ENCODE measurements at regions not wholly inside any gene's neighbourhood (a gene's known extent, or its start where the extent isn't known, plus 50 kb on each side); places are given as distances from the start of the nearest gene placed in this dataset.
"Not testable (repeated sequence)": the region's sequence is repeated elsewhere in the genome, so short reads cannot be mapped to it uniquely, and the experiment has no call there.

DNA sequence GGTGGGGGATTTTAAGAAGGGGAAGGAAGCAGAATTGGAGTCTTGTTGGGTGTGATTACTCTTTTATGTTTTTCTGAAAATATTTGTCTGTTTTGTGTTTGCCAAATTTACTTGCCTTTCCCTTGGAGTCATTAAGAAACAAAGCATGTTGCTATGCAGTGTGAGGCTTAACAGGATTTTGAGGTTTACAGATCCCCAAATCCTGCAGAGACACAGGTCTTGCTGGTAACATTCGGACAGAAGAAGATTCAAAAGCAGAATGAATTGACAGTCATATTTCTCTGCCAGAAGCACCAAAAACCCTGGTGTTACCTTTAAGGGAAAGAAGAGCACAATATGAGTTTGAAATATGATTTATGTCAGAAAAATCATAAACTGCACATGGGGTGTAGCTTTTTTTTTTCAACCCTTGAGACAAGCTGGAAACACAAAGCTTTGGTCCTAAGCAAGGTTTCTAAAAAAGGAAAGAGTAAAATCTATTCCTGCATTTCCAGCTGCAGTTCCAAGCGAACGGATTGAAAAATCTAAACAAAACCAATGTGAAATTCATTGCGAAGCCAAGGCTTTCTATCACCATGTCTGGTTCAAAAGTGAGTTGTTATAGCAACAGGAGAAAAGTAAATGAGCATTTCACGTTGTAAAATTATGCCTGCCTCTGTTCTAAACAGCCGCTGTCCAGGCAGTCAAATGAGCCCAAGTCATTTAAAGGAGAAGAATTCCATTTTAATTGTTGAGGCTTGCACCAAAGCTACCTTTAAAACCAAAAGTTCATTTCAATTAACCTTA is 358.9 kb upstream of the SASH1 start:
- Histone ChIP-seq H2AFZ (ENCODE audit: low read depth, low read length) (no peak overlapping the region), H3K36me3 (ENCODE audit: insufficient read depth, low read length) (no peaks in the 10 kb centered on the region), H3K9me3 (ENCODE audit: low read length) (no peaks in the 10 kb centered on the region), H3K4me1 (ENCODE audit: insufficient read depth, low read length) (peaks cover 20% of the 10 kb centered on the region), H3K4me3 (ENCODE audit: low read length) (no peak overlapping the region), H3K27me3 (ENCODE audit: insufficient read depth, low read length) (no peaks in the 10 kb centered on the region)

DNA sequence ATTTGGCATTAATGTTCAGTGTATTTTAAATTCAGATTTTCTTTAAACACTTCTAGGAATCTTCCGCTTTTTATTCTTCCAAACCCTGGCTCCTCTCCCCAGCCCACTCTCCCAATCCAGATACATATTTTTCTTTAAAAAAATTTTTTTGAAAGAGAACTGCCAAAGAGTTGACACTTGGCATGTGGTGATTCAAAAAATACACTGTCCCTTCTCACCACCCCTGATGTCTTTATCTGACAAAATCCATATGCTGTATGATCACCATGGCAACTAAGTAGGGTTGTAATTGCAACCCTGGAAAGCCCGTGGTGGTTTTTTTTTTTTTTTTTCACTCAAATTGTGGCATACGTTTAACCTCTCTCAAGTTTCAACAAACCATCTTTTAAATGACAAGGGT is 355.8 kb upstream of the SASH1 start:
- H3K36me3 ChIP-seq (ENCODE audit: insufficient read depth, low read length): no peaks in the 10 kb centered on the region
- peaks cover under 1% of the 10 kb centered on the region for H3K9me3 ChIP-seq (ENCODE audit: low read length)
- H3K4me1 ChIP-seq (ENCODE audit: insufficient read depth, low read length): peaks cover 20% of the 10 kb centered on the region
- H2AFZ ChIP-seq (ENCODE audit: low read depth, low read length): no peak overlapping the region
- H3K27me3 ChIP-seq (ENCODE audit: insufficient read depth, low read length): no peaks in the 10 kb centered on the region
- H3K4me3 ChIP-seq (ENCODE audit: low read length): no peak overlapping the region

DNA sequence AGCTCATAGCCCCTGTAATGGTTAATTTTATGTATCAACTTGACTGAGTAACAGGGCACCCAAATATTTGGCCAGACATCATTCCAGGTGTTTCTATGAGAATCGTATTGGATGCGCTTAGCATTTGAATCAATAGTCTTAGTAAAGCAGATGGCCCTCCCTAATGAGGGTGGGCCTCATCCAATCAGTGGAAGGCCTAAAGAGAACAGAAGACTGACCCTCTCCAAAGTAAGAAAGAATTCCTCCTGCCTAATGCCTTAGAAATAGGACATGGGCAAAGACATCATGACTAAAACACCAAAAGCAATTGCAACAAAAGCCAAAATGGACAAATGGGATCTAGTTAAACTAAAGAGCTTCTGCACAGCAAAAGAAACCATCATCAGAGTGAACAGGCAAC is 352.5 kb upstream of the SASH1 start:
- Histone ChIP-seq H3K9me3 (ENCODE audit: low read length) (peaks cover 2% of the 10 kb centered on the region), H3K27me3 (ENCODE audit: insufficient read depth, low read length) (no peaks in the 10 kb centered on the region), H3K4me1 (ENCODE audit: insufficient read depth, low read length) (peaks cover 6% of the 10 kb centered on the region), H2AFZ (ENCODE audit: low read depth, low read length) (no peak overlapping the region), H3K4me3 (ENCODE audit: low read length) (no peak overlapping the region), H3K36me3 (ENCODE audit: insufficient read depth, low read length) (no peaks in the 10 kb centered on the region)

DNA sequence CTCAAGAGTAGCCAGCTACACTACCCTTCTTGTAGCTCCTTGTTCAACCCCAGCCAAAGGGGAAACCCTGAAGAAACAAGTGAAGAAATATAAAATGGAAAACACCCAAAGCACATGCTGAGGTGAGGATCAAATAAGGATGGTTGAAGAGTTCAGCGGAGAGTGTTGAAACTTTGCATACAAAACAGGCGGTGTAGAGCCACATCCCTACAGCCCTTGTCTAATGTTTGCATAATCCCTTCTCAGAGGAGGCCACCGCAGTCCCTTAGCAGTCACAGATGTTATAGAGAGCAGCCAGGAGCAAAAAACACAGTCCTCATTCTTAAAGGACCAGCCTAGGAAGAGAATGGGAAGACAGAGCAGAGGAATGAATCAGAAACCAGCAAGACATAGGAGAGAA is 350.7 kb upstream of the SASH1 start:
- H3K4me1 ChIP-seq (ENCODE audit: insufficient read depth, low read length): peaks cover 2% of the 10 kb centered on the region
- no peaks in the 10 kb centered on the region for H3K36me3 ChIP-seq (ENCODE audit: insufficient read depth, low read length)
- no peaks in the 10 kb centered on the region for H3K27me3 ChIP-seq (ENCODE audit: insufficient read depth, low read length)
- H2AFZ ChIP-seq (ENCODE audit: low read depth, low read length): no peak overlapping the region
- peaks cover 2% of the 10 kb centered on the region for H3K9me3 ChIP-seq (ENCODE audit: low read length)
- H3K4me3 ChIP-seq (ENCODE audit: low read length): no peak overlapping the region

DNA sequence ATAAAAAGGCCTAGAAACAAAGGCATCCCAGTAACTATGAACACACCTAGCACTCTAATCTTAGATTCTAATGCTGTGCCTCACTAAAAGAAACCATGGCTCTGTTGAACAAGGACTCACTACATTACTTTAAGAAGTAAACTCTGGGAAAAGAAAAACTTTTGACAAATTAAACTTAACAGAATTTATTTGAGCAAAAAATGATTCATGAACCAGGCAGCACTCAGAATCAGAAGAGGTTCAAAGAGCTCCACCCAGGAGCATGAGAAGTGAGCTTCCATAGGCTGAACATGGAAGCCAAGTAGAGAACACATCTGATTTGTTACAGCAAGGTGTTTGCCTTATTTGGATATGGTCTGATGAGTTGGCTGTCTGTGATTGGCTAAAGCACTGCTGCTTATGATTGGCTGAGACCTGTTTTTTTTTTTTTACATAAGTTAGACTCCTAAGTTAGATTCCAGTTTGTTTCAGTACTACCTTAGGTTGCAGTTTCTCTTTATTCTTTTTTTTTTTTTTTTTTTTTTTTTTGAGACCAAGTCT is 343.6 kb upstream of the SASH1 start:
- H3K27me3 ChIP-seq (ENCODE audit: insufficient read depth, low read length): no peaks in the 10 kb centered on the region
- H3K4me3 ChIP-seq (ENCODE audit: low read length): no peak overlapping the region
- H3K9me3 ChIP-seq (ENCODE audit: low read length): no peaks in the 10 kb centered on the region
- no peak overlapping the region for H2AFZ ChIP-seq (ENCODE audit: low read depth, low read length)
- H3K36me3 ChIP-seq (ENCODE audit: insufficient read depth, low read length): no peaks in the 10 kb centered on the region
- H3K4me1 ChIP-seq (ENCODE audit: insufficient read depth, low read length): no peaks in the 10 kb centered on the region

DNA sequence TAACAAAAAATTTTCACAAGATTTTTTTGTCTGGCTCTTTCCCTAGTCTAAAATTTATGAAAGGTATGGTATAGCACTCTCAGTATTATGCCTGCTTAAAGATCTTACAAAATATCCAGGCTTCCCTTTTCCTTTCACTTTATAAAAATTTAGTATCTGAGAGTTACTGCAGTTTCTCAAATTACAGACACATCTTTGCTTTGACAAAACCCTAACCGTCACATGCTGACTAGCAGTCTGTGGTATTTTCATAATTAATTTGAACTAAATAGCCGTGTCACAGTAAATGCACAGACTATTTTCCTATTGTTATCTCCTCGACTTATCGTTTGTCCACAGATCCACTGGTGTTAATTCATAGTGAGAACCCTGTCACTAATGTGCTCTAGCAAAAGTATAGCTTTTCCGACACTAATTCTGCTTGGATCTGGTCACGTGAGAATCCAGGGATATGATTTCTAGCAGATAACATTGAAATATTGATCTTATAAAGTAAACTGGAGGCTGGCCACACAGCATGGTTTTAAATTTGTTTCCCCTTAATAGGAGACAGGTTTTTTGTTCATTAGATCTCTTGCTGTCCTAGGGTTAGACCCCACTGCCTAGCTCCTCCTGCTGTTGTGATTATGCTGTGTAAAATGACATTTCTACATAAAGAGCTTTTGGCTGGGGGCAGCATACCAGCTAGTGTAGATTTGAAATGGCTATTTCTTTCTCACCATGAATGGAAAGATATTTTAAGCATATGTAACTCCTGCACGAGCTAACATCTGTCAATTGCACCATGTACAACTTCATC is 340.6 kb upstream of the SASH1 start:
- H3K27me3 ChIP-seq (ENCODE audit: insufficient read depth, low read length): no peaks in the 10 kb centered on the region
- no peaks in the 10 kb centered on the region for H3K4me1 ChIP-seq (ENCODE audit: insufficient read depth, low read length)
- no peaks in the 10 kb centered on the region for H3K9me3 ChIP-seq (ENCODE audit: low read length)
- no peak overlapping the region for H2AFZ ChIP-seq (ENCODE audit: low read depth, low read length)
- no peaks in the 10 kb centered on the region for H3K36me3 ChIP-seq (ENCODE audit: insufficient read depth, low read length)
- H3K4me3 ChIP-seq (ENCODE audit: low read length): no peak overlapping the region

DNA sequence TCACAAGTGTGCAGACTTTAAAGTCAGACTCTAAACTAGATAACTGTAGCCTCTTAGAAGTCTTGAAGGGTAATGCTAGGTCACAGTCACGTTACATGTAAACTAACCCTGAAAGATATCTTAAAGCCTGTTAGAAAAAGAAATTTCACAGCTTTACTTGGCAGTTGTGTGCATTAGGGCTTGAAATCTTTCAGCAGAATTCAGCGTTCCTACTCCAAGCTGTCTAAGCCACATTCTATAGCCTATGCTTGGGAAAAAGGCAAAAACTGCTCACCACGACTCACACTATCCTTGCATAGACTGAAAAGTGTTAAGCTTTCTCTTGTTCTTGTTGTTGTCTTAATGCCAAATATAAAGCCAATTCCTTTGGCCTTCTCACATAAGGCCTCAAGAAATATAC is 338.0 kb upstream of the SASH1 start:
- H3K36me3 ChIP-seq (ENCODE audit: insufficient read depth, low read length): no peaks in the 10 kb centered on the region
- no peaks in the 10 kb centered on the region for H3K9me3 ChIP-seq (ENCODE audit: low read length)
- H3K4me1 ChIP-seq (ENCODE audit: insufficient read depth, low read length): no peaks in the 10 kb centered on the region
- no peak overlapping the region for H3K4me3 ChIP-seq (ENCODE audit: low read length)
- no peaks in the 10 kb centered on the region for H3K27me3 ChIP-seq (ENCODE audit: insufficient read depth, low read length)
- H2AFZ ChIP-seq (ENCODE audit: low read depth, low read length): no peak overlapping the region

DNA sequence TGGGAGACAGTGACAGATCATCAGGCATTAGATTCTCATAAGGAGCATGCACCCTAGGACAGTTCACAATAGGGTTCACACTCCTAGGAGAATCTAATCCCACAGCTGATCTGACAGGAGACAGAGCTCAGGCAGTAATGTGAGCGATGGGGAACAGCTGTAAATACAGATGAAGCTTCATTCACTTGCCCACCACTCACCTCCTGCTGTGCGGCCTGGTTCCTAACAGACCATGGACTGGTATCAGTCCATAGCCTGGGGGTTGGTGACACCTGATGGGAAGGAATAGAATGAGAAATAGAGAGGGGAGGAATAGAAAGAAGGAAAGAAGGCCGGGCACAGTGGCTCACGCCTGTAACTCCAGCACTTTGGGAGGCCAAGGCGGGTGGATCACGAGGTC is 336.8 kb upstream of the SASH1 start:
- H3K36me3 ChIP-seq (ENCODE audit: insufficient read depth, low read length): no peaks in the 10 kb centered on the region
- H3K4me3 ChIP-seq (ENCODE audit: low read length): no peak overlapping the region
- no peak overlapping the region for H2AFZ ChIP-seq (ENCODE audit: low read depth, low read length)
- H3K9me3 ChIP-seq (ENCODE audit: low read length): no peaks in the 10 kb centered on the region
- no peaks in the 10 kb centered on the region for H3K4me1 ChIP-seq (ENCODE audit: insufficient read depth, low read length)
- H3K27me3 ChIP-seq (ENCODE audit: insufficient read depth, low read length): no peaks in the 10 kb centered on the region

DNA sequence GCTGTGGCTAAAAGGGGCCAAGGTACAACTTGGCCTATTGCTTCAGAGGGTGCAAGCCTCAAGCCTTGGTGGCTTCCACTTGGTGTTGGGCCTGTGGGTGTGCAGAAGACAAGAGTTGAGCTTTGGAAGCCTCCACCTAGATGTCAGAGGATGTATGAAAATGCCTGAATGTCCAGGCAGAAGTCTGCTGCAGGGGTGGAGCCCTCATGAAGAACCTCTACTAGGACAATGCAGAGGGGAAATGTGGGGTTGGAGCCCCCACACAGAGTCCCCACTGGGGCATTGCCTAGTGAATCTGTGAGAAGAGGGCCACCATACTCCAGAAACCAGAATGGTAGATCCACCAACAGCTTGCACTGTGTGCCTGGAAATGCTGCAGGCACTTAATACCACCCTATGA is 332.1 kb upstream of the SASH1 start:
- H3K9me3 ChIP-seq (ENCODE audit: low read length); H3K4me1 ChIP-seq (ENCODE audit: insufficient read depth, low read length); H2AFZ ChIP-seq (ENCODE audit: low read depth, low read length); H3K27me3 ChIP-seq (ENCODE audit: insufficient read depth, low read length); H3K4me3 ChIP-seq (ENCODE audit: low read length); H3K36me3 ChIP-seq (ENCODE audit: insufficient read depth, low read length): not testable (repeated sequence)

DNA sequence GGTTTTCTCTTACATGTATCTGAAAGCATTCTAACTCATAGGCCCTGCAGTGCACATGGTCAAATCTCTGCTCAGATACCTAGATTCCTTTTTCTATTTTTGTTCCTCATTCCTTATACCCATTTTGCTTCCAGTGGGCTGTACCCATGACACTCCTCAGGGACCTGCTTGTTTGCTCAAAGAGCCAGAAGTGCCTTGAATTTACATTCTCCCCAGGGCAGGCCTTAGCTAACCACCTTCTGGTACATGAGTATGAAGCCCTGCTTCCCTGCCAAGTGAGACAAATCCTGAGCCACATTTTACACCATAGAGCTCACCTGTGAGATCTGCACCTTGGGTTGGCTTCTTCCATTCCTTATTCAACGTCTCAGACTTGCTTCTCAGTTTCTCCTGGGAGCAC is 326.6 kb upstream of the SASH1 start:
- H3K4me3 ChIP-seq (ENCODE audit: low read length): no peak overlapping the region
- peaks cover 7% of the 10 kb centered on the region for H3K4me1 ChIP-seq (ENCODE audit: insufficient read depth, low read length)
- no peaks in the 10 kb centered on the region for H3K27me3 ChIP-seq (ENCODE audit: insufficient read depth, low read length)
- no peaks in the 10 kb centered on the region for H3K36me3 ChIP-seq (ENCODE audit: insufficient read depth, low read length)
- H3K9me3 ChIP-seq (ENCODE audit: low read length): no peaks in the 10 kb centered on the region
- no peak overlapping the region for H2AFZ ChIP-seq (ENCODE audit: low read depth, low read length)

DNA sequence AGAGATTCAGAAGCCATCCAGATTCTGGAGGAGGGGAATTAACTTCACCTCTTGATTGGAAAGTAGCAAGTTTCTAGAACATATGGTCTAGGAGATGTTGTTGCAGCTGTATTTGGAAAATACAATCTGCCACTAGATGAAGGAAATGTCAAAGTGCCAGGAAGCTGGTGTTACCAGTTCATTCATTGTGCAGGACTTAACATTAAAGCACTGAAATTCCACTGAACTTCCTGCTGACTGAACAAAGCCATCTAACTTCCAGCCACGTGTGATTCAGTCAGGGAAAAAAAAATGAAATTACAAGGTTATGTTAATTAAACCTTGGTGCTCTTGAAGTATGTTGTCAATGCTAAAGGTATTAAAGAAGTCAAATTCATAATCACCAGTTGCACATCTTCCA is 321.5 kb upstream of the SASH1 start:
- Histone ChIP-seq H3K4me3 (ENCODE audit: low read length) (no peak overlapping the region), H3K4me1 (ENCODE audit: insufficient read depth, low read length) (peaks cover 11% of the 10 kb centered on the region), H2AFZ (ENCODE audit: low read depth, low read length) (no peak overlapping the region), H3K36me3 (ENCODE audit: insufficient read depth, low read length) (no peaks in the 10 kb centered on the region), H3K27me3 (ENCODE audit: insufficient read depth, low read length) (no peaks in the 10 kb centered on the region), H3K9me3 (ENCODE audit: low read length) (no peaks in the 10 kb centered on the region)

DNA sequence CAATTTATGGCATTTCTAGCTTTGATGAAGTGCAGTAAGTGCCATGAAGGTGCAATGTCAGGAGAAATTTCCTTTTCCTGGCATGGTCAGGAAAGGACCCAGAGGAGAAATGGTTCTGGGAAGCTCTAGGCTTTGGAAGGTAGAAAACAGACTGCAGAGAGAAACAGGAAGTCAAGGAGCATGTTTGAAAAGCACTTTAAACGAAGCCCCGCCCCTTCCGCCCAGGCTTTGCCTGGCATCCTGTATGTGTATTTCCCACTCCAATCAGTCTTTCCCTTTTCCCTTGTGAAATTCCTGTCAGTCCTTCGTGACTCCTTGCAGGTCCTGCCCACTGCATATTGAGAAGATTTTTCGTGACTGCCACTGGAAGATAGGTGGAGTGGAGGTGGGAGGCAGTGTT is 320.9 kb upstream of the SASH1 start:
- Histone ChIP-seq H3K4me3 (ENCODE audit: low read length) (no peak overlapping the region), H3K9me3 (ENCODE audit: low read length) (no peaks in the 10 kb centered on the region), H3K4me1 (ENCODE audit: insufficient read depth, low read length) (peaks cover 11% of the 10 kb centered on the region), H2AFZ (ENCODE audit: low read depth, low read length) (no peak overlapping the region), H3K27me3 (ENCODE audit: insufficient read depth, low read length) (no peaks in the 10 kb centered on the region), H3K36me3 (ENCODE audit: insufficient read depth, low read length) (no peaks in the 10 kb centered on the region)

DNA sequence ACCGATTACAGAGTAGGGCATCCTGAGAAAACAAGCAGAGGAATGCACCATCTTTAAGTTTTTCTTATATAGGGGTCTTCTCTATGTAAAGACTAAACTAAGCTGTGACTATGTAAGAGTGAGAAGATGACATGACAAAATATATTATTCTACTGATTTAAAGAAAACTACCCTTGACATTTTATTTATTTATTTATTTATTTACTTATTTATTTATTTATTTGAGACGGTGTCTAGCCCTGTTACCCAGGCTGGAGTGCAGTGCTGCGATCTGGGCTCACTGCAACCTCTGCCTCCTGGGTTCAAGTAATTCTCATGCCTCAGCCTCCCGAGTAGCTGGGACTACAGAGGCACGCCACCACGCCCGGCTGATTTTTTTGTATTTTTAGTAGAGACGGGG is 320.4 kb upstream of the SASH1 start:
- H3K4me3 ChIP-seq (ENCODE audit: low read length); H3K9me3 ChIP-seq (ENCODE audit: low read length); H3K27me3 ChIP-seq (ENCODE audit: insufficient read depth, low read length); H3K36me3 ChIP-seq (ENCODE audit: insufficient read depth, low read length); H2AFZ ChIP-seq (ENCODE audit: low read depth, low read length): not testable (repeated sequence)
- H3K4me1 ChIP-seq (ENCODE audit: insufficient read depth, low read length): peaks cover 11% of the 10 kb centered on the region
